NK-92 treated with Interleukin-12 subunit alpha and Interleukin-12 subunit beta, amount 100 ng/mL, for 24 hours (cell line): ENCODE measurements at regions not wholly inside any gene's neighbourhood (a gene's known extent, or its start where the extent isn't known, plus 50 kb on each side); places are given as distances from the start of the nearest gene placed in this dataset.

Experiments
- DNase-seq: peaks from one replicate; lab custom pipeline; 2025; lab: John Stamatoyannopoulos, UW

DNA sequence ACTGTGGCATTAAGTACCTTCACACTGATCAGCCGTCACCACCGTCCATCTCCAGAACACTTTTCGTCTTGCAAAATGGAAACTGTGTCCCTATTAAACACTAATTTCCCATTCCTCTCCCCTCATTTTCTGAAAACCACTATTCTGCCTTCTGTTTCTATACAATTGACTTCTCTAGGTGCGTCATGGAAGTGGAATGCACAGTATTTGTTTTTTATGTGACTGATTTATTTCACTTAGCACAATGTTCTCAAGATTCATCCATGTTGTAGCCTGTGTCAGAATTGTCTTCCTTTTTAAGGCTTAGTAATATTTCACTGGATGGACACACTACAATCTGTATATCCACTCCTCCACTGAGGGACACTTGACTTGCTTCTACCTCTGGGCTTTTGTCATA, 53.8 kb upstream of the PDE10A start:
- no peak for DNase-seq

DNA sequence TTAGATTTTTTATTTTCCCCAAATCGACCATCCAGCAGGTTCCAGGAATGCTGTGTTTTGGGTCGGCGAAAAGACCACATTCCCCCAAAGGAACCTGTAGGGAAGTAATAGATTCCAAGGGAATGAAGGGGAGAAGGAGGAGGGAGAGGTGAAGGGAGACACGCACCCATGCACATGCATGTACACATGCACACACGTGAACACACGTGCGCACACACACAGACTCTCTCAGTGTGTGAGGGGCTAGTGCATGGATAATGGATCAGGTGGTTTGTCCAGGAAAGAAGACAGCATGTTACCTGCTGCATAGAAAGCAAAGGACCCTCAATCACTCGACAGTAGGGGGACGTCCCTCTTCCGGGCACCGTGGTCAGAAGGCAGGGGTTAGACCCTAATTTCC, 52.4 kb upstream of the PDE10A start:
- DNase-seq = no peak

DNA sequence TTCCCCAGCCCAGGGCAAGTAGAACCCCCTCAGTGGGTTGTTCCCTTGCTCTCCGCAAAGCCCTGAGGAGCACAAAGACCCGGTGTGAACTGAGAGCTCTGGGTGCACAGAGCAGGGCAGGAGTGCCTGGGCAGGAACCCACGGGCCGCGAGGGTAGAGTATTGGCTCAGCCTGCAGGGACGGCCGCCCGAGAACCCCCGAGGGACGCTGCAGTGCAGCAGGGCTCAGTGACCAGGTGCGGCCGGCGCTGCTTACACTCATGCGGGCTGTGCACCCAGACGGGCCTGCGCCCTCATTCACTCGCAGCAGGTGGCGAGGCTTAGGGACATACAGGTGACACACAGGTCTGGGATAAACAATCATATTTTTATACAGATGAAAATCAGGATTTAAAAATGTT, 51.9 kb upstream of the PDE10A start:
- DNase-seq = no peak

DNA sequence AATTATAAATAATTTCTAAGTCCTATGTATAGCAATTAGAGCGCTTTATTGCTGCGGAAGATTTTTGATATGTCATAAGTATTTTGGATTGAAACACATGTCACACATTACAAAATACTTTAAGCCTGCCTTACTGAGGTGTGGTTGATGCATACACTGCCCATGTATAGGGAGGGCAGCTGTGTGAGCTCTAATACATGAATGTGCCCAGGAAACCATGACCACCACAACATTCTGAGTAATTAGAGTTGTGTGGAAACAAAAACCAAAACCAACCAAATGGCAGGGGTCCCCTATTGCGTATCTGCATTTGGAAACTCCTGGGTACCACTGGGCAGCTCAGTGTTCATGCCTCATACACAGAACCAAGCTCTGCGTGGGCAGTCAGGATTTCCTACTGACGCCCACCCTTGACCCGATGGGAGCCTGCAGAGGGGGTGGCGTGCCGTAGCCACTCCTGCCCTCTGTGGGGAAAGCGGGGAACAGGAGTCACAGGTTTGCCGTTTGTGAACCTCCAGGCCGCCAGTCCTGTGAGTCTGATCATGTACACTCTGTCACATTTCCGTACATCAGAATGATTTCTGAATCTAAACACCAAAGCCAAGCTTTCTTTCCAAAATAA, 50.9 kb upstream of the PDE10A start:
- no peak for DNase-seq
